B cell (primary cell): ENCODE measurements at regions not wholly inside any gene's neighbourhood (a gene's known extent, or its start where the extent isn't known, plus 50 kb on each side); places are given as distances from the start of the nearest gene placed in this dataset.

Experiments
- ATAC-seq: fragments of 200-7000 bp; cut with Tn5 transposase; one replicate; pipeline ENCODE4 v1.10.0; 2021; ENCODE audit warnings: low read depth, mild to moderate bottlenecking, moderate number of reproducible peaks, moderate library complexity
- CTCF ChIA-PET: fragments of 350-600 bp; sonication (Branson Sonifier 250); formaldehyde crosslinking; loops from one replicate; lab custom pipeline; 2021; ENCODE audit warnings: antibody characterized with exemption, inconsistent platforms; lab: Charles Lee
- POLR2A ChIA-PET: fragments of 350-600 bp; sonication (Branson Sonifier 250); formaldehyde crosslinking; loops from one replicate; lab custom pipeline; 2021; ENCODE audit warnings: antibody characterized with exemption; lab: Charles Lee
- DNase-seq: peaks from one replicate; pipeline ENCODE4 v3.0.0; 2013
- H2AFZ ChIP-seq: 2 replicates; pipeline ENCODE4 v1.6.1; 2012; ENCODE audit warnings: mild to moderate bottlenecking, low read depth, low read length; ENCODE audit not compliant: insufficient read depth, poor library complexity, severe bottlenecking
- H3K27ac ChIP-seq, 2 donors: 1 replicate in 1 of 2; 2 replicates in 1 of 2; pipeline ENCODE4 v1.5.1; 2012 to 2013; ENCODE audit warnings: low read length in 2 of 2, mild to moderate bottlenecking in 2 of 2, moderate library complexity in 1 of 2
- H3K27me3 ChIP-seq, 4 experiments: fragments of 200-600 bp in 1 of 4; sonication (generic) in 1 of 4; replicated peaks in 1 of 4; 1 replicate in 2 of 4; 2 replicates in 2 of 4; pipeline versions ENCODE4 v1.6.1 to v1.7.0; 2013 to 2016; ENCODE audit warnings: low read length in 3 of 4, mild to moderate bottlenecking in 2 of 4, mixed read lengths in 1 of 4, moderate library complexity in 1 of 4; ENCODE audit not compliant: insufficient read depth in 4 of 4, control insufficient read depth in 3 of 4; ENCODE audit errors: control extremely low read depth in 1 of 4
- H3K36me3 ChIP-seq, 2 experiments: replicated peaks in 1 of 2; 1 replicate in 1 of 2; 2 replicates in 1 of 2; pipeline versions ENCODE4 v1.6.1 to v1.7.1; 2013; ENCODE audit warnings: low read length in 1 of 2; ENCODE audit not compliant: insufficient read depth in 2 of 2, control insufficient read depth in 1 of 2; ENCODE audit errors: control extremely low read depth in 1 of 2, extremely low read depth in 1 of 2
- H3K4me1 ChIP-seq, 2 donors: fragments of 200-600 bp in 1 of 2; sonication (generic) in 1 of 2; 1 replicate in 1 of 2; 2 replicates in 1 of 2; pipeline versions ENCODE4 v1.5.1 to v1.6.1; 2013 to 2017; ENCODE audit warnings: low read length in 2 of 2; ENCODE audit not compliant: control insufficient read depth in 2 of 2, insufficient read depth in 2 of 2
- H3K4me2 ChIP-seq: replicated peaks from 2 replicates; pipeline ENCODE3; 2012; ENCODE audit warnings: mild to moderate bottlenecking, low read depth, low read length; ENCODE audit not compliant: poor library complexity, severe bottlenecking
- H3K4me3 ChIP-seq, 5 experiments: fragments of 200-600 bp in 1 of 5; sonication (generic) in 1 of 5; 1 replicate in 3 of 5; 2 replicates in 2 of 5; pipeline versions ENCODE4 v1.5.1 to v1.7.0; 2011 to 2016; ENCODE audit warnings: low read length in 4 of 5, mild to moderate bottlenecking in 4 of 5, low read depth in 2 of 5, control low read depth in 1 of 5, moderate library complexity in 1 of 5; ENCODE audit not compliant: insufficient read depth in 1 of 5; ENCODE audit errors: control extremely low read depth in 1 of 5, extremely low read depth in 1 of 5
- H3K79me2 ChIP-seq: fragments of 200-600 bp; sonication (generic); one replicate; pipeline ENCODE4 v1.6.0; 2016; ENCODE audit warnings: low read length; ENCODE audit not compliant: control insufficient read depth, insufficient read depth
- H3K9ac ChIP-seq: fragments of 200-600 bp; sonication (generic); 2 replicates; pipeline ENCODE4 v1.6.1; 2017; ENCODE audit warnings: mild to moderate bottlenecking, low read length, moderate library complexity
- H3K9me3 ChIP-seq, 3 donors: one replicate each; pipeline versions ENCODE4 v1.6.1 to v1.7.1; 2013; ENCODE audit warnings: low read length in 2 of 3; ENCODE audit not compliant: control insufficient read depth in 2 of 3, insufficient read depth in 1 of 3; ENCODE audit errors: control extremely low read depth in 1 of 3
- H4K20me1 ChIP-seq: 2 replicates; pipeline ENCODE4 v1.6.0; 2012; ENCODE audit warnings: mild to moderate bottlenecking, low read length; ENCODE audit not compliant: insufficient read depth, control insufficient read depth, poor library complexity, severe bottlenecking
- H3K27ac Mint-ChIP-seq: one replicate; pipeline ENCODE4 v1.8.0; 2021; ENCODE audit warnings: mixed read lengths
- H3K27me3 Mint-ChIP-seq: one replicate; pipeline ENCODE4 v1.8.0; 2021; ENCODE audit warnings: mixed read lengths
- H3K4me1 Mint-ChIP-seq: one replicate; pipeline ENCODE4 v1.8.0; 2021; ENCODE audit warnings: mixed read lengths
- H3K4me3 Mint-ChIP-seq: one replicate; pipeline ENCODE4 v1.8.0; 2021; ENCODE audit warnings: mixed read lengths
- H3K9me3 Mint-ChIP-seq: one replicate; pipeline ENCODE4 v1.8.0; 2022; ENCODE audit warnings: mixed read lengths; ENCODE audit not compliant: insufficient read depth
- EZH2 ChIP-seq: IDR thresholded peaks from 2 replicates; pipeline ENCODE4 v1.6.1; 2012; ENCODE audit warnings: borderline replicate concordance, low read depth, mild to moderate bottlenecking, moderate library complexity, low read length; ENCODE audit not compliant: insufficient read depth, poor library complexity, severe bottlenecking
- WGBS: methylation state at CpG from one replicate; pipeline ENCODE4 v1.1.5; 2013; ENCODE audit warnings: missing lambda C conversion rate; ENCODE audit not compliant: insufficient coverage; 5-methylcytosine and 5-hydroxymethylcytosine counted together
- intact Hi-C: fragments of 100-400 bp; cut with micrococcal nuclease; formaldehyde crosslinking; loops from one replicate; pipeline ENCODE4 v1.10.0; 2022
- TF ChIP-seq, protein P1 (sequence below): fragments of 200-600 bp; IDR thresholded peaks from one replicate; pipeline ENCODE4 v1.8.0; 2022; ENCODE audit warnings: antibody characterized with exemption, mild to moderate bottlenecking

DNA sequence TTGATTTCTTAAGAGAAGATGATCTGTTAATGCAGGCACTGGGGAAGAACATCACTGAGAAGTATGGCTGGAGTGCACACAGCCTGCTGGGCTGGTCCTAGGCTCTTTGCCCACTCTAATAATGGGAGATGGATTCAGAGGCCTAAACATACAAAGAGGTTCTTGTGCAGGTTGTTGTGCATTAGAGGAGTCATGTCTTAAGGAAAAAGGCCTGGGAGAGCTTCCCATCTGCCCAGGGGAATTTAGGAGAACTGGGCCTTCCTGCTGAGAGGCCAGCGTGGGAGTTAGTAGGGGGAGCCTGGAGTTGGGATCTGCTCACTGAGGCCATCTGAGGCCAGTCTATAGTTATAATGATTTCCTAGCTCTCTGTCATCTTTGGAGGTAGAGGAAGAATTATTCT is 126.7 kb downstream of the TLR5 start:
- Mint-ChIP-seq H3K9me3 (no peaks in the 10 kb centered on the region), H3K27ac (no peak overlapping the region), H3K4me1 (no peaks in the 10 kb centered on the region), H3K27me3 (peaks cover 9% of the 10 kb centered on the region), H3K4me3 (no peak overlapping the region)
- intact Hi-C loops: no loop called here
- no peak for TF ChIP-seq EZH2
- TF ChIP-seq, protein P1, sequence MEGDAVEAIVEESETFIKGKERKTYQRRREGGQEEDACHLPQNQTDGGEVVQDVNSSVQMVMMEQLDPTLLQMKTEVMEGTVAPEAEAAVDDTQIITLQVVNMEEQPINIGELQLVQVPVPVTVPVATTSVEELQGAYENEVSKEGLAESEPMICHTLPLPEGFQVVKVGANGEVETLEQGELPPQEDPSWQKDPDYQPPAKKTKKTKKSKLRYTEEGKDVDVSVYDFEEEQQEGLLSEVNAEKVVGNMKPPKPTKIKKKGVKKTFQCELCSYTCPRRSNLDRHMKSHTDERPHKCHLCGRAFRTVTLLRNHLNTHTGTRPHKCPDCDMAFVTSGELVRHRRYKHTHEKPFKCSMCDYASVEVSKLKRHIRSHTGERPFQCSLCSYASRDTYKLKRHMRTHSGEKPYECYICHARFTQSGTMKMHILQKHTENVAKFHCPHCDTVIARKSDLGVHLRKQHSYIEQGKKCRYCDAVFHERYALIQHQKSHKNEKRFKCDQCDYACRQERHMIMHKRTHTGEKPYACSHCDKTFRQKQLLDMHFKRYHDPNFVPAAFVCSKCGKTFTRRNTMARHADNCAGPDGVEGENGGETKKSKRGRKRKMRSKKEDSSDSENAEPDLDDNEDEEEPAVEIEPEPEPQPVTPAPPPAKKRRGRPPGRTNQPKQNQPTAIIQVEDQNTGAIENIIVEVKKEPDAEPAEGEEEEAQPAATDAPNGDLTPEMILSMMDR: no peak
- 85% methylated on average over 1 of the region's 1 CpG for WGBS
- no peaks in the 10 kb centered on the region for H3K27me3 ChIP-seq
- no peak overlapping the region for H3K9ac ChIP-seq
- CTCF ChIA-PET: no interaction called here
- DNase-seq (no peak), ATAC-seq (no peak)
- no peak overlapping the region for H3K4me3 ChIP-seq
- H3K36me3 ChIP-seq: no peaks in the 10 kb centered on the region
- no peak overlapping the region for H3K27ac ChIP-seq
- H4K20me1 ChIP-seq: no peaks in the 10 kb centered on the region
- H3K79me2 ChIP-seq: no peaks in the 10 kb centered on the region
- H3K4me1 ChIP-seq: no peaks in the 10 kb centered on the region
- no peak overlapping the region for H2AFZ ChIP-seq
- no peak overlapping the region for H3K4me2 ChIP-seq
- H3K9me3 ChIP-seq: no peaks in the 10 kb centered on the region
- POLR2A ChIA-PET: no interaction called here

DNA sequence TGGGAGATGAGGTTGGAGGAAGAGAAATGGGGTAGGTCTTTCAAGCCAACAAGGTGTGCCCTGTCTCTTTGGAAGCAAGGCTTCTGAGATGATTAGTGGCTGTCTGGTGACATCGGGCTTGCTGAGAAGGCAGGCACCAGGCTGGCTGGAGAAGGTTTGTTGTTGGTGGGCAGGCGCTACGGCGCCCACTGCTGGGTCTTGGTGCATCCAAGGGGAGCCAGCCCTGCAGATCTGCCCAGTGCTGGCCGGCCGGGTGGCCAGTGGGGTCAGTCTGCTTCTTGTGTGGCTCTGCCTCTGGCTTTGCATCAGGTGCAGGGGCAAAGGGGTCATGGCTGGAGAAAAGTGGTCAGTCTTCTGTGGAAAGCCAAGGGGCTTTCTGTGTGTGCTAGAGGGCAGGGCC is 126.2 kb downstream of the TLR5 start:
- TF ChIP-seq, protein P1: no peak
- TF ChIP-seq EZH2: no peak
- Histone ChIP-seq H3K9me3 (no peaks in the 10 kb centered on the region), H3K9ac (no peak overlapping the region), H3K4me1 (no peaks in the 10 kb centered on the region), H3K4me2 (no peak overlapping the region), H3K4me3 (no peak overlapping the region), H3K27me3 (no peaks in the 10 kb centered on the region), H3K27ac (no peak overlapping the region), H3K79me2 (no peaks in the 10 kb centered on the region), H3K36me3 (no peaks in the 10 kb centered on the region), H2AFZ (no peak overlapping the region), H4K20me1 (no peaks in the 10 kb centered on the region)
- Mint-ChIP-seq H3K27ac (no peak overlapping the region), H3K4me3 (no peak overlapping the region), H3K9me3 (no peaks in the 10 kb centered on the region), H3K27me3 (peaks cover 6% of the 10 kb centered on the region), H3K4me1 (no peaks in the 10 kb centered on the region)
- WGBS: 76% methylated on average over 6 of the region's 6 CpGs
- DNase-seq: no peak
- ChIA-PET CTCF (no interaction called here), POLR2A (no interaction called here)
- intact Hi-C loops: no loop called here
- ATAC-seq: no peak
